AML-193 (cell line): ENCODE measurements at regions not wholly inside any gene's neighbourhood (a gene's known extent, or its start where the extent isn't known, plus 50 kb on each side); places are given as distances from the start of the nearest gene placed in this dataset.
"Not testable (repeated sequence)": the region's sequence is repeated elsewhere in the genome, so short reads cannot be mapped to it uniquely, and the experiment has no call there.

Experiments used
- DNase-seq, 2 experiments: peaks; one replicate each; lab custom pipeline; 2025; lab: John Stamatoyannopoulos, UW

DNA sequence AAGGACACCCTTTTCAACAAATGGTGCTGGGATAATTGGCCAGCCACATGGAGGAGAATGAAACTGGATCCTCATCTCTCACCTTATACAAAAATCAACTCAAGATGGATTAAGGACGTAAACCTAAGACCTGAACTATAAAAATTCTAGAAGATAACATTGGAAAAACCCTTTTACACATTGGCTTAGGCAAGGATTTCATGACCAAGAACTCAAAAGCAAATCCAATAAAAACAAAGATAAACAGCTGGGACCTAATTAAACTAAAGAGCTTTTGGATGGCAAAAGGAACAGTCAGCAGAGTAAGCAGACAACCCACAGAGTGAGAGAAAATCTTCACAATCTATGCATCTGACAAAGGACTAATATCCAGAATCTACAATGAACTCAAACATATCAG lies 96.9 kb upstream of the BNIP2 start:
- DNase-seq: not testable (repeated sequence)

DNA sequence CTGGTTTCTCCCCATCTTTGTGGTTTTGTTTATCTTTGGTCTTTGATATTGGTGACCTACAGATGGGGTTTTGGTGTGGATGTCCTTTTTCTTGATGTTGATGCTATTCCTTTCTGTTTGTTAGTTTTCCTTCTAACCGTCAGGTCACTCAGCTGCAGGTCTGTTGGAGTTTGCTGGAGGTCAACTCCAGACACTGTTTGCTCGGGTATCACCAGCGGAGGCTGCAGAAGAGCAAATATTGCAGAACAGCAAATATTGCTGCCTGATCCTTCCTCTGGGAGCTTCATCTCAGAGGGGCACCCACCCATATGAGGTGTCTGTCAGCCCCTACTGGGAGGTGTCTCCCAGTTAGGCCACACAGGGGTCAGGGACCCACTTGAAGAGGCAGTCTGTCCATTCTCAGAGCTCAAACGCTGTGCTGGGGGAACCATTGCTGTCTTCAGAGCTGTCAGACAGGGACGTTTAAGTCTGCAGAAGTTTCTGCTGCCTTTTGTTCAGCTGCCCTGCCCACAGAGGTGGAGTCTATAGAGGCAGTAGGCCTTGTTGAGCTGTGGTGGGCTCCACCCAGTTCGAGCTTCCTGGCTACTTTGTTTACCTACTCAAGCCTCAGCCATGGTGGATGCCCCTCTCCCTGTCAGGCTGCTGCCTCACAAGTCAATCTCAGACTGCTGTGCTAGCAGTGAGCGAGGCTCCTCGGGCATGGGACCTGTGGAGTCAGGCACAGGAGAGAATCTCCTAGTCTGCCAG lies 94.8 kb upstream of the BNIP2 start:
- DNase-seq: not testable (repeated sequence)

GRCh38 chr15:59779110-59779509 lies 90.0 kb upstream of the BNIP2 start:
- no peak for DNase-seq

- DNase-seq: no peak
Observed at GRCh38 chr15:59764775-59765174, 75.7 kb upstream of the BNIP2 start.

- DNase-seq: no peak
Observed at GRCh38 chr15:59762558-59762957, 73.4 kb upstream of the BNIP2 start.

GRCh38 chr15:59760256-59760655 lies 71.1 kb upstream of the BNIP2 start:
- DNase-seq: not testable (repeated sequence)

- peak in 1 of 2 experiments; percentile 12 for DNase-seq
Observed at GRCh38 chr15:59751552-59752413, 62.7 kb upstream of the BNIP2 start.

GRCh38 chr15:59746777-59747176 lies 57.7 kb upstream of the BNIP2 start:
- DNase-seq: no peak

- DNase-seq: no peak
Observed at GRCh38 chr15:59741274-59741906, 52.3 kb upstream of the BNIP2 start.

GRCh38 chr15:59739557-59740186 lies 50.6 kb upstream of the BNIP2 start:
- DNase-seq: no peak
